Embryonic facial prominence (tissue), 1 donor: ENCODE measurements at regions not wholly inside any gene's neighbourhood (a gene's known extent, or its start where the extent isn't known, plus 50 kb on each side); places are given as distances from the start of the nearest gene placed in this dataset.

Source experiments
- DNase-seq: peaks from one replicate; pipeline ENCODE4 v3.0.0-alpha.2; 2016; ENCODE audit errors: extremely low spot score

DNA sequence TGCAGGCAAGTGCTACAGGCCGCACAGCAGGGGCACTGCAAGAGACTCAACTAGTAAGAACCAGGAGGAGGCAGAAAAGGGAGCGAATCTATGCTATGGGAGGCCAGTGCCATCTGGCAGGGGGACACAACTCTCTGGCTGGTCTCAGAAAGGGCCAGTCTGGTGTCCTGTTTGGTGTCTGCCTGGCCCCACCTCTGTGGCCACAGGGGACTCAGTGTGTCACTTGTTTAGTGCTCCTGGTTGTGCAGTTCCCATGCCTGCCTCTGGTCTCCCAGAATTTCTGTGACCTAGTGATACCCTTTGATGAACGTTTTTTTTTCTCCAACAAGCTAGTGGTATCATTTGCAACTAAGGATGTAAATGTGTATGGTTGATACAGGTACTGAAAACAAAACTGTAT, 59.2 kb upstream of the JCAD start:
- no peak for DNase-seq

DNA sequence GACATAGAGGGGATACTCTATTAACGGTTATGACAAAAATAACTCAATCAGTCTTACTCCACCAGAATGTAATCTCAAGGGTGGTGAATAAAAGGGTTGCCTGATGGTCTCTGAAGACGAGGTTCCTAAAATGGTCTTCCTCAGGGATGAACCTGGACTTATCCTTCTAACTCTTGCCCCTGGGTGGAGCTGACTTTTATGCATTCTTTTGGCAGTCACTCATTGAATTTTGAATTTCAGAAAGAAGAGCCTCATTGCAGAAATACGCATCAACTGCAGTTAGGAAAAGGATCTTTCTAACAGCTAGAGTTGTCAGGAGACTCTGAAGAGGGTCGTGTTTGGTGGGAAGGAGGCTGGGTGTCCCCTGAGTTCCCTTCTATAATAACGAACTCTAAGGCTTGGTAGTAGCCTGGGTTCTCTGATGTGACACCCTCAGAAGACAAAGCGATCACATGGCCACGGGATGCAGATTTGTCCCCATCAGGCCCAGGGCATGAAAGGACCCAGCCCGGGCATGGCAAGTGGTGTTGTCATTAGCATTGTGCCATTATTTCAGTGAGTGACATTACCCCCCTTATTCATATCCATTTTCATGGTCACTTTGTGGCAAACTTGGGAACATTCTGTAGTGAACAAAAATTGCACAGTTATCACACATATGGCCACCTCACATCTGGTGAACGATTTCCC, 58.6 kb upstream of the JCAD start:
- DNase-seq = no peak

DNA sequence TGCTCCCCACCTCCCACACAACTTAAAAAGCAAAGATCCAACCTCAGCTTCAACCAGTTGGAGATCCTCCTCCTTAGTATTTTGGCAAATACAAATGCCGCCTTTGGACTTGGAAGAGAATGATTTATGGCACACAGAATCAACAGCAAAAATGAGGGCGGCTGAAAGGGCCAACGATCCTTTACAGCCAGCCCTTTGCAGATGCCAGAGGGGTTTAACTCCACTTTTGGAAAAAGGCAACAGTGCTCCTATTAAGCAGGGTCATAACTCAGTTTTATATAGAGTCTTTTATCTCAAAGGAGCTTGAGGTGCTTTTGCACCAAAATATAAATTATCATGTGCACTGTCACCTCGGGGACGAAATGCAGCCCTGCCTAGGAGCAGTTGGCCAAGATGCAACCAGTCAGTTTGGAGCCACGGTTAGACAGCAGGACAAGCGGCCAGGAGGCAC, 56.7 kb upstream of the JCAD start:
- DNase-seq = no peak

DNA sequence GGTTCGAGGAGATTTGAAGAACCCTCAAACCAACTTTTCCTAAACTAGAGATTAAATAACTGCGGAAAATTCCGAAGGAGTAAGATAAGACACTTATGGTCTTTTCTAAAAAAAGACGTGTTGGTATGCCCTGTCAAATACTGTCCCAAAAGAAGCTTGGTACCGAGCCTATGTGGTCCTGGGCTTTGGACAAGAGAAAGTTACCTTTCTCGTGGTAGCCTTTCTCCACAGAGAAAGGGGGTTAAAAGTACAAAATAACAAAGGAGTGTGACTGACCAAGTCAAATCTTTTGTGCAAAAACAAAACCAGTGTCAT, 56.2 kb upstream of the JCAD start:
- DNase-seq = no peak

DNA sequence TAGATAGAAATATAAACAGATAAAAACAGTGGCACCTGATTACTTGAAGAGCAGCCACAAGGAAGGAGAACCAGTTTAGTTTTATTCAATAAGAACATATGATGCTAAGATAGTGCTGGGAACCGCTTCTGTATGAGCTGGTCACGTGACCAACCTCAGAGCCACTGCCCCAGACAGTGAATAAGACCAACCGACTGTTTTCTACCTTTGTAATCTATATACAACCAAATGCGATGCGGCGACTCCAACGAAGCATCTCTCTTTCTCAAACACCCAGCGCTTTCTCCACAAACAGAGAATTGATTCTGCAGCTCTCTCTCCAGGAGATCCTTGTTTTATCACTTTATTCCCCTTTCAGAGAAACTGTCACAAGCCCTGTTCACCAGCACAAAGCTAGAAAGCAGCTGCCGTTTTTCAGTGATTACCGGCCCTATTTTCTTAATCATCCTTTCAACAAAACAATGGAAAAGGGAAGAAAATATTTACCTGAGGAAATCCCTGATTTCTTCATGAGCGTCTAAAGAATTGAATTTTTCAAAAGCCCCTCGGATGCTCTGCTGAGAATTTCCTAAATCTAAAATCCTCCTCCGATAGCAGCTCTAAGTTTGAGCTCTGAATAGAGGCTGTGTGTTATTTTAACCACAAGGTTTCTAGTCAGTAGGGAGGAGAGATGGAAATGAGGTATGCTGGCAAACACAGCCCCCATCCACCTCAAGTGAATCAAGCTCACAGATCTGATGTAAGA, 55.7 kb upstream of the JCAD start:
- no peak for DNase-seq

DNA sequence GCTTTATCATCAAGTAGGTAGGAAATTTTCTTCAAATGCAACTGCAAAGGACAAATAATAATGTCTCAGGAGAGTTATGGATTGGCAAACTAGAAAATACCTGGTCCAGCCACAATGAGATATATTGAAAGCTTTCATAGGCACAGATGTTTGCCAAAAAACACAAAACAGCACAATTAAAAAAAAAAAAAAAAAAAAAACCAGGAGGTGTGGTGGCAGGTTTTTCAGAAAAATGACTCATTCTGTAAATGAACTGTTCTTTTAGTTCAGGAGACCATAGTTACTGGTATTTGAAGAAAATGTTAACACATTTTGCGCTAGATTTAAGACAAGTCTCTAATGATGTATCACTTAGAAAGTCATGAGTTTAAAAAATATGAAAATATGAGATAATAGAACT, 55.0 kb upstream of the JCAD start:
- no peak for DNase-seq

DNA sequence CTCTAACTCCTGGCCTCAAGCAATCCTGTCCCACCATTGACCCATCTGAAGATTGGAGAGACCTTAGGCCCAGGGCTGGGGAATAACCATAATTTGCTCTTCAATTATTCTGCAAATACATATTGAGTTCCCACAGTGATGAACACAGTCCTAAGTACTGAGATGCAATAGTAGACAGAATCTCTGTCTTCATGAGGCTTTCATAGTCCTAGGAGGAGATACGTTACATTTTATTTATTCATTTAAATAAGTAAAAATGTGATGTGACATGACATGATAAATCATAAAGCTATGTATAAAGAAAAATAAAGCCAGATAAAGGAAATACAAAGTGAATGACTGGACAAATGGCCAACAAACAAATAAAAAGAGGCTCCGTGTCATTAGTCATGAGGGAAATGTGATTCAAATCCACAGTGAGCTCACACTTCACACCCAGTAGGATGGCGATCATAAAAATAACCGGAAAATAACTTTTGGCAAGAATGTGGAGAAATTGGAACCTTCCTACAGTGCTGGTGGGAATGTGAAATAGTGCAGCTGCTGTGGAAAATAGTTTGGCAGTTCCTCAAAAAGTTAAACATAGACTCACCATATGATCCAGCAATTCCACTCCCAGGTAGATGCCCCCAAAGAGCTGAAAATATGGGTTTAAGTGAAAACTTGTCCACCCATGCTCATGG, 52.1 kb upstream of the JCAD start:
- DNase-seq = no peak
